ENCODE measurements at regions not wholly inside any gene's neighbourhood (a gene's known extent, or its start where the extent isn't known, plus 50 kb on each side); places are given as distances from the start of the nearest gene placed in this dataset.
"Not testable (repeated sequence)": the region's sequence is repeated elsewhere in the genome, so short reads cannot be mapped to it uniquely, and the experiment has no call there.

- Mint-ChIP-seq H3K4me1 (no peaks in the 10 kb centered on the region), H3K27me3 (ENCODE audit: insufficient read depth) (no peaks in the 10 kb centered on the region), H3K4me3 (no peak overlapping the region), H3K36me3 (ENCODE audit: low read depth) (no peaks in the 10 kb centered on the region), H3K27ac (no peak overlapping the region), H3K9me3 (peaks cover 63% of the 10 kb centered on the region)
- H3K9ac ChIP-seq (ENCODE audit: extremely low read depth, low read length, poor library complexity, severe bottlenecking), result no peak overlapping the region
- H3K27ac ChIP-seq (ENCODE audit: low read depth, low read length), result no peak overlapping the region
- DNase-seq, result no peak
- H3K4me3 ChIP-seq (ENCODE audit: low read length), result no peak overlapping the region
- no peaks in the 10 kb centered on the region for H3K4me1 ChIP-seq (ENCODE audit: control insufficient read depth, insufficient read depth, low read length)
- 88 to 97% methylated on average over 6 to 33 of the region's 33 CpGs for WGBS, 2 experiments (ENCODE audit: insufficient coverage in 1 of 2, insufficient read length in 1 of 2)
- H3K27me3 ChIP-seq (ENCODE audit: control insufficient read depth, insufficient read depth, low read length, poor library complexity, severe bottlenecking), result no peaks in the 10 kb centered on the region
- no peaks in the 10 kb centered on the region for H3K36me3 ChIP-seq (ENCODE audit: control insufficient read depth, insufficient read depth, low read length)
- TF ChIP-seq CTCF (conservative IDR thresholded peaks at IDR 0.05), result no peak
- peaks cover 6% of the 10 kb centered on the region for H3K9me3 ChIP-seq (ENCODE audit: control insufficient read depth, low read length)
These were observed 506.0 kb downstream of the ZNF37A start for GRCh38 chr10:38600146-38600545.

GRCh38 chr10:38600696-38601095 lies 506.6 kb downstream of the ZNF37A start:
- Mint-ChIP-seq H3K4me1 (no peaks in the 10 kb centered on the region), H3K9me3 (peaks cover 67% of the 10 kb centered on the region), H3K4me3 (no peak overlapping the region), H3K36me3 (ENCODE audit: low read depth) (no peaks in the 10 kb centered on the region), H3K27ac (no peak overlapping the region), H3K27me3 (ENCODE audit: insufficient read depth) (no peaks in the 10 kb centered on the region)
- peaks cover 6% of the 10 kb centered on the region for H3K9me3 ChIP-seq (ENCODE audit: control insufficient read depth, low read length)
- no peaks in the 10 kb centered on the region for H3K36me3 ChIP-seq (ENCODE audit: control insufficient read depth, insufficient read depth, low read length)
- H3K27me3 ChIP-seq (ENCODE audit: control insufficient read depth, insufficient read depth, low read length, poor library complexity, severe bottlenecking), result no peaks in the 10 kb centered on the region
- no peak overlapping the region for H3K9ac ChIP-seq (ENCODE audit: extremely low read depth, low read length, poor library complexity, severe bottlenecking)
- no peak overlapping the region for H3K4me3 ChIP-seq (ENCODE audit: low read length)
- DNase-seq, result no peak
- no peak for TF ChIP-seq CTCF (conservative IDR thresholded peaks at IDR 0.05)
- H3K4me1 ChIP-seq (ENCODE audit: control insufficient read depth, insufficient read depth, low read length), result no peaks in the 10 kb centered on the region
- 93 to 99% methylated on average over 11 to 46 of the region's 46 CpGs for WGBS, 2 experiments (ENCODE audit: insufficient coverage in 1 of 2, insufficient read length in 1 of 2)
- H3K27ac ChIP-seq (ENCODE audit: low read depth, low read length), result no peak overlapping the region

- not testable (repeated sequence) for H3K9ac ChIP-seq (ENCODE audit: extremely low read depth, low read length, poor library complexity, severe bottlenecking); H3K27me3 ChIP-seq (ENCODE audit: control insufficient read depth, insufficient read depth, low read length, poor library complexity, severe bottlenecking); H3K4me1 ChIP-seq (ENCODE audit: control insufficient read depth, insufficient read depth, low read length); H3K27ac ChIP-seq (ENCODE audit: low read depth, low read length); H3K4me1 Mint-ChIP-seq; DNase-seq; H3K4me3 Mint-ChIP-seq; H3K27ac Mint-ChIP-seq; H3K27me3 Mint-ChIP-seq (ENCODE audit: insufficient read depth); H3K4me3 ChIP-seq (ENCODE audit: low read length); H3K9me3 ChIP-seq (ENCODE audit: control insufficient read depth, low read length); H3K36me3 ChIP-seq (ENCODE audit: control insufficient read depth, insufficient read depth, low read length); H3K36me3 Mint-ChIP-seq (ENCODE audit: low read depth)
- H3K9me3 Mint-ChIP-seq, result peaks cover 83% of the 10 kb centered on the region
- WGBS, 2 experiments (ENCODE audit: insufficient coverage in 1 of 2, insufficient read length in 1 of 2), result 84 to 86% methylated on average over 4 to 7 of the region's 7 CpGs
These were observed 509.5 kb downstream of the ZNF37A start for GRCh38 chr10:38603681-38604080.

GRCh38 chr10:38604477-38604876 lies 510.3 kb downstream of the ZNF37A start:
- not testable (repeated sequence) for H3K4me3 Mint-ChIP-seq; H3K4me3 ChIP-seq (ENCODE audit: low read length); DNase-seq; H3K27me3 ChIP-seq (ENCODE audit: control insufficient read depth, insufficient read depth, low read length, poor library complexity, severe bottlenecking); H3K27ac ChIP-seq (ENCODE audit: low read depth, low read length); H3K27ac Mint-ChIP-seq; H3K4me1 Mint-ChIP-seq; H3K4me1 ChIP-seq (ENCODE audit: control insufficient read depth, insufficient read depth, low read length); H3K27me3 Mint-ChIP-seq (ENCODE audit: insufficient read depth); H3K36me3 ChIP-seq (ENCODE audit: control insufficient read depth, insufficient read depth, low read length); H3K9ac ChIP-seq (ENCODE audit: extremely low read depth, low read length, poor library complexity, severe bottlenecking); H3K9me3 ChIP-seq (ENCODE audit: control insufficient read depth, low read length); H3K36me3 Mint-ChIP-seq (ENCODE audit: low read depth)
- WGBS, 2 experiments (ENCODE audit: insufficient coverage in 1 of 2, insufficient read length in 1 of 2), result 80% methylated on average over 16 of the region's 16 CpGs; no CpG with 5 or more reads in 1 of the 2 experiments
- peaks cover 84% of the 10 kb centered on the region for H3K9me3 Mint-ChIP-seq
